Mammary epithelial cell (primary cell): ENCODE measurements at regions not wholly inside any gene's neighbourhood (a gene's known extent, or its start where the extent isn't known, plus 50 kb on each side); places are given as distances from the start of the nearest gene placed in this dataset.

Source experiments
- CTCF ChIP-seq, 2 donors: IDR thresholded peaks in 1 of 2; conservative IDR thresholded peaks in 1 of 2; 2 replicates each; pipeline ENCODE4 v1.5.1; 2011 to 2012; ENCODE audit warnings: inconsistent platforms in 2 of 2, low read length in 2 of 2, mild to moderate bottlenecking in 2 of 2, control low read depth in 1 of 2, low read depth in 1 of 2; ENCODE audit not compliant: insufficient read depth in 1 of 2; ENCODE audit errors: extremely low read depth in 1 of 2
- EZH2 ChIP-seq: IDR thresholded peaks from 2 replicates; pipeline ENCODE4 v1.6.1; 2012; ENCODE audit warnings: low read length, inconsistent platforms, borderline replicate concordance

DNA sequence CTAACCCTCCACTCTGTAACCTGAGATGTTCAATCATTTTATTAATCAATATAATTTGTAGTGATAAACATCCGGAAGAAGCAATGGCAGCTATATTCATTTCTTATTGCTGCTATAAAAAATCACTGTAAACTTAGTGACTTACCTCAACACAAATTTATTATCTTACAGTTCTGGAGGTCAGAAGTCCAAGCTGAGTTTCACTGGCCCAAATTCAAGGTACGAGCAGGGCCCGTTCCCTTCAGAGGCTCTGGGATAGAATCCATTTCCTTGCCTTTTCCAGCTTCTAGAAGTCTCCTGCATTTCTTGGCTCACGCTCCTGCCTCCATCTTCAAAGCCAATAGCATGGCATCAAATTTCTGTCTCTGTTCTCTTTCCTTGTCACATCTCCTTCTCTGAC lies 279.5 kb upstream of the SP8 start:
- no peak for TF ChIP-seq CTCF (conservative IDR thresholded peaks at IDR 0.05 in 1 of 2, IDR thresholded peaks at IDR 0.05 in 1 of 2; ENCODE audit: extremely low read depth in 1 of 2, insufficient read depth in 1 of 2, low read depth in 1 of 2, low read length in 2 of 2)
- TF ChIP-seq EZH2 = no peak
